ENCODE measurements at regions not wholly inside any gene's neighbourhood (a gene's known extent, or its start where the extent isn't known, plus 50 kb on each side); places are given as distances from the start of the nearest gene placed in this dataset.
A peak's percentile ranks its signal among the peaks of the same experiment; 100 is the strongest.

GRCh38 chr11:28730889-28731288 is 622.7 kb downstream of the METTL15 start:
- Histone ChIP-seq H3K9me3 (ENCODE audit: control insufficient read depth, low read length) (no peaks in the 10 kb centered on the region), H3K27me3 (replicated peaks; ENCODE audit: control insufficient read depth, insufficient read depth, low read length) (no peaks in the 10 kb centered on the region), H3K4me3 (ENCODE audit: low read length) (no peak overlapping the region), H3K36me3 (ENCODE audit: control insufficient read depth, insufficient read depth, low read length, severe bottlenecking) (no peaks in the 10 kb centered on the region), H3K4me1 (ENCODE audit: control insufficient read depth, insufficient read depth, low read length) (peaks cover 8% of the 10 kb centered on the region), H3K9ac (ENCODE audit: low read length) (no peak overlapping the region)
- DNase-seq (ENCODE audit: low read depth): no peak

- Histone ChIP-seq H3K9ac (ENCODE audit: low read length) (no peak overlapping the region), H3K9me3 (ENCODE audit: control insufficient read depth, low read length) (no peaks in the 10 kb centered on the region), H3K27me3 (replicated peaks; ENCODE audit: control insufficient read depth, insufficient read depth, low read length) (no peaks in the 10 kb centered on the region), H3K4me3 (ENCODE audit: low read length) (no peak overlapping the region), H3K36me3 (ENCODE audit: control insufficient read depth, insufficient read depth, low read length, severe bottlenecking) (no peaks in the 10 kb centered on the region), H3K4me1 (ENCODE audit: control insufficient read depth, insufficient read depth, low read length) (peaks cover 8% of the 10 kb centered on the region)
- DNase-seq (ENCODE audit: low read depth): peak; percentile 19
Measured at GRCh38 chr11:28730336-28730735, 622.1 kb downstream of the METTL15 start.

- no peak overlapping the region for H3K4me3 ChIP-seq (ENCODE audit: low read length)
- no peaks in the 10 kb centered on the region for H3K36me3 ChIP-seq (ENCODE audit: control insufficient read depth, insufficient read depth, low read length, severe bottlenecking)
- no peak for DNase-seq (ENCODE audit: low read depth)
- no peaks in the 10 kb centered on the region for H3K9me3 ChIP-seq (ENCODE audit: control insufficient read depth, low read length)
- no peaks in the 10 kb centered on the region for H3K27me3 ChIP-seq (replicated peaks; ENCODE audit: control insufficient read depth, insufficient read depth, low read length)
- no peak overlapping the region for H3K9ac ChIP-seq (ENCODE audit: low read length)
- peaks cover 8% of the 10 kb centered on the region for H3K4me1 ChIP-seq (ENCODE audit: control insufficient read depth, insufficient read depth, low read length)
Measured at GRCh38 chr11:28729339-28729738, 621.2 kb downstream of the METTL15 start.

- Histone ChIP-seq H3K9me3 (ENCODE audit: control insufficient read depth, low read length) (no peaks in the 10 kb centered on the region), H3K27me3 (replicated peaks; ENCODE audit: control insufficient read depth, insufficient read depth, low read length) (no peaks in the 10 kb centered on the region), H3K4me3 (ENCODE audit: low read length) (no peak overlapping the region), H3K36me3 (ENCODE audit: control insufficient read depth, insufficient read depth, low read length, severe bottlenecking) (no peaks in the 10 kb centered on the region), H3K4me1 (ENCODE audit: control insufficient read depth, insufficient read depth, low read length) (peaks cover 8% of the 10 kb centered on the region), H3K9ac (ENCODE audit: low read length) (no peak overlapping the region)
- no peak for DNase-seq (ENCODE audit: low read depth)
Measured at GRCh38 chr11:28728666-28729065, 620.5 kb downstream of the METTL15 start.

- Histone ChIP-seq H3K9me3 (ENCODE audit: control insufficient read depth, low read length) (no peaks in the 10 kb centered on the region), H3K36me3 (ENCODE audit: control insufficient read depth, insufficient read depth, low read length, severe bottlenecking) (no peaks in the 10 kb centered on the region), H3K9ac (ENCODE audit: low read length) (no peak overlapping the region), H3K4me1 (ENCODE audit: control insufficient read depth, insufficient read depth, low read length) (peaks cover 8% of the 10 kb centered on the region), H3K27me3 (replicated peaks; ENCODE audit: control insufficient read depth, insufficient read depth, low read length) (no peaks in the 10 kb centered on the region), H3K4me3 (ENCODE audit: low read length) (no peak overlapping the region)
- peak; percentile 66 for DNase-seq (ENCODE audit: low read depth)
Measured at GRCh38 chr11:28727254-28727653, 619.1 kb downstream of the METTL15 start.

- H3K27me3 ChIP-seq (replicated peaks; ENCODE audit: control insufficient read depth, insufficient read depth, low read length): no peaks in the 10 kb centered on the region
- DNase-seq (ENCODE audit: low read depth): no peak
- H3K4me3 ChIP-seq (ENCODE audit: low read length): no peak overlapping the region
Measured at GRCh38 chr11:28726432-28726831, 618.2 kb downstream of the METTL15 start.

GRCh38 chr11:28715726-28716125 is 607.5 kb downstream of the METTL15 start:
- Histone ChIP-seq H3K36me3 (ENCODE audit: control insufficient read depth, insufficient read depth, low read length, severe bottlenecking) (no peaks in the 10 kb centered on the region), H3K4me3 (ENCODE audit: low read length) (no peak overlapping the region), H3K27me3 (replicated peaks; ENCODE audit: control insufficient read depth, insufficient read depth, low read length) (no peaks in the 10 kb centered on the region), H3K9me3 (ENCODE audit: control insufficient read depth, low read length) (no peaks in the 10 kb centered on the region), H3K9ac (ENCODE audit: low read length) (no peak overlapping the region), H3K4me1 (ENCODE audit: control insufficient read depth, insufficient read depth, low read length) (no peaks in the 10 kb centered on the region)
- DNase-seq (ENCODE audit: low read depth): no peak

More at GRCh38 chr11:28726432-28726831, 618.2 kb downstream of the METTL15 start:
- Histone ChIP-seq H3K9ac (ENCODE audit: low read length) (no peak overlapping the region), H3K9me3 (ENCODE audit: control insufficient read depth, low read length) (no peaks in the 10 kb centered on the region), H3K36me3 (ENCODE audit: control insufficient read depth, insufficient read depth, low read length, severe bottlenecking) (no peaks in the 10 kb centered on the region), H3K4me1 (ENCODE audit: control insufficient read depth, insufficient read depth, low read length) (peaks cover 8% of the 10 kb centered on the region)

- DNase-seq (ENCODE audit: low read depth): no peak
- H3K4me1 ChIP-seq (ENCODE audit: control insufficient read depth, insufficient read depth, low read length): no peaks in the 10 kb centered on the region
- no peak overlapping the region for H3K9ac ChIP-seq (ENCODE audit: low read length)
- no peak overlapping the region for H3K4me3 ChIP-seq (ENCODE audit: low read length)
- no peaks in the 10 kb centered on the region for H3K9me3 ChIP-seq (ENCODE audit: control insufficient read depth, low read length)
- H3K36me3 ChIP-seq (ENCODE audit: control insufficient read depth, insufficient read depth, low read length, severe bottlenecking): no peaks in the 10 kb centered on the region
- no peaks in the 10 kb centered on the region for H3K27me3 ChIP-seq (replicated peaks; ENCODE audit: control insufficient read depth, insufficient read depth, low read length)
Measured at GRCh38 chr11:28713850-28714249, 605.7 kb downstream of the METTL15 start.

GRCh38 chr11:28708075-28708474 is 599.9 kb downstream of the METTL15 start:
- Histone ChIP-seq H3K4me1 (ENCODE audit: control insufficient read depth, insufficient read depth, low read length) (no peaks in the 10 kb centered on the region), H3K9me3 (ENCODE audit: control insufficient read depth, low read length) (no peaks in the 10 kb centered on the region), H3K36me3 (ENCODE audit: control insufficient read depth, insufficient read depth, low read length, severe bottlenecking) (no peaks in the 10 kb centered on the region), H3K27me3 (replicated peaks; ENCODE audit: control insufficient read depth, insufficient read depth, low read length) (no peaks in the 10 kb centered on the region), H3K9ac (ENCODE audit: low read length) (no peak overlapping the region), H3K4me3 (ENCODE audit: low read length) (no peak overlapping the region)
- DNase-seq (ENCODE audit: low read depth): no peak

- Histone ChIP-seq H3K4me3 (ENCODE audit: low read length) (no peak overlapping the region), H3K9ac (ENCODE audit: low read length) (no peak overlapping the region), H3K9me3 (ENCODE audit: control insufficient read depth, low read length) (no peaks in the 10 kb centered on the region), H3K27me3 (replicated peaks; ENCODE audit: control insufficient read depth, insufficient read depth, low read length) (no peaks in the 10 kb centered on the region), H3K36me3 (ENCODE audit: control insufficient read depth, insufficient read depth, low read length, severe bottlenecking) (no peaks in the 10 kb centered on the region), H3K4me1 (ENCODE audit: control insufficient read depth, insufficient read depth, low read length) (no peaks in the 10 kb centered on the region)
- DNase-seq (ENCODE audit: low read depth): no peak
Measured at GRCh38 chr11:28704801-28705200, 596.6 kb downstream of the METTL15 start.

GRCh38 chr11:28703371-28703770 is 595.2 kb downstream of the METTL15 start:
- Histone ChIP-seq H3K9ac (ENCODE audit: low read length) (no peak overlapping the region), H3K4me1 (ENCODE audit: control insufficient read depth, insufficient read depth, low read length) (no peaks in the 10 kb centered on the region), H3K4me3 (ENCODE audit: low read length) (no peak overlapping the region), H3K9me3 (ENCODE audit: control insufficient read depth, low read length) (no peaks in the 10 kb centered on the region), H3K27me3 (replicated peaks; ENCODE audit: control insufficient read depth, insufficient read depth, low read length) (no peaks in the 10 kb centered on the region), H3K36me3 (ENCODE audit: control insufficient read depth, insufficient read depth, low read length, severe bottlenecking) (no peaks in the 10 kb centered on the region)
- no peak for DNase-seq (ENCODE audit: low read depth)

GRCh38 chr11:28702871-28703270 is 594.7 kb downstream of the METTL15 start:
- no peak for DNase-seq (ENCODE audit: low read depth)
- H3K4me3 ChIP-seq (ENCODE audit: low read length): no peak overlapping the region
- H3K9me3 ChIP-seq (ENCODE audit: control insufficient read depth, low read length): no peaks in the 10 kb centered on the region

More at GRCh38 chr11:28702871-28703270, 594.7 kb downstream of the METTL15 start:
- Histone ChIP-seq H3K4me1 (ENCODE audit: control insufficient read depth, insufficient read depth, low read length) (no peaks in the 10 kb centered on the region), H3K36me3 (ENCODE audit: control insufficient read depth, insufficient read depth, low read length, severe bottlenecking) (no peaks in the 10 kb centered on the region), H3K9ac (ENCODE audit: low read length) (no peak overlapping the region), H3K27me3 (replicated peaks; ENCODE audit: control insufficient read depth, insufficient read depth, low read length) (no peaks in the 10 kb centered on the region)
